HG03432 (cell line): ENCODE measurements at regions not wholly inside any gene's neighbourhood (a gene's known extent, or its start where the extent isn't known, plus 50 kb on each side); places are given as distances from the start of the nearest gene placed in this dataset.

ENCODE experiments used
- ATAC-seq: cut with Tn5 transposase; IDR thresholded peaks from one replicate; pipeline ENCODE4 v1.9.1; 2021; ENCODE audit warnings: mild to moderate bottlenecking, moderate library complexity; ENCODE audit not compliant: unreplicated experiment

DNA sequence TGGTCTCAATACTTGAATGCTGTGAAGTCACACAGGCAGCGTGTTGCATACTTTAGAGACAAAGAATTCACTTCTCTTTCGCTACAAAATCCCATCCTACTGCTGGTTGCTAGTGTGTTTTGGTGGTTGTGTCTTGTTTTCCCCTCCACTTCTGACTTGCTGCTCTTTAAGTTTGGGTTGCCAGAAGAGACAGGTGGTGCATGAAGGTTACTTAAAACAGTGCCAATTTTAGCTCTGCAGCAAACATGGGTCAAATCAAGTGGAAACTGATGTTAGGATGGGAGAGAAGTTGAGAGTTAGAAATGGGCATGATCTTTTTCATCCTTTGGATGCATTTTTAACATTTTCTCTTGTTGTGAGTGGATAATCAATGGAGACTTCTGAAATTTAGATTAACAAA lies 136.2 kb upstream of the KCNH7 start:
- no peak for ATAC-seq

DNA sequence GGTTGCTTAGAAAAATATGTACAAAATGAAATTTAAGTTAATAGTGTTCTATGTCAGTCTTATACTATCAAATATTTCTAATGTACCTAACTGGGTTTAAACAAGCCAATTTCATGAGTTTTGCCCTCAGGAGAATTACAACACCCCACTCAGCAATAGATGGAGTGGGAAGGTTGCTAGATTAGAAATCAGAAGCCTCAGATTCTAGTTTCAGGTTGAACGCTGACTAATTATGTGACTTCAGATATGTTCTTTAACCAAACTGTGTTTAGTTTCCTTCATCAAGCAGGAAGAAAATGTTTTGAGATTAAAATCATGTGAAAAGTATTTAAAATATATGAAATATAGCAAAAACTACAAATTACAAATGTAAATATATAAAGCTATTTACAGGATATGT lies 133.8 kb upstream of the KCNH7 start:
- peak; percentile 61 for ATAC-seq

DNA sequence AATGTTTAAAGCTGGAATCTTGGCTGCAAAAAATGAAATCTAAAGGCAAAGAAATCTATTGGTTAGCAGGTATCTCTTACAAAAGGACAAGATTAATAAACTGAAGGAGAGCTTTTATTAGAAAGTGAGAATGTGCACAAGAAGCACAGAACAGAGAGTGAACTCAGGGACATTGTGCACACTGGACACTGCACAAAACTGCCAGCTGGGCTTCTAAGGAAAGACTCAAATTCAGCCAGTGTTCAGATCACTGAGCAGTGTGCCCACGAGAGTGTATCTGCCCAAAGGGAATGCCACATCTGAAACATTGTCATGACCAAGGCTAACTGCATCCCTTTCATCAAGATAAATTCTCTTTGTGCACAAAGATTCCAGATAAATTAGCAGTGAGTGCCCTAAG lies 129.7 kb upstream of the KCNH7 start:
- no peak for ATAC-seq

DNA sequence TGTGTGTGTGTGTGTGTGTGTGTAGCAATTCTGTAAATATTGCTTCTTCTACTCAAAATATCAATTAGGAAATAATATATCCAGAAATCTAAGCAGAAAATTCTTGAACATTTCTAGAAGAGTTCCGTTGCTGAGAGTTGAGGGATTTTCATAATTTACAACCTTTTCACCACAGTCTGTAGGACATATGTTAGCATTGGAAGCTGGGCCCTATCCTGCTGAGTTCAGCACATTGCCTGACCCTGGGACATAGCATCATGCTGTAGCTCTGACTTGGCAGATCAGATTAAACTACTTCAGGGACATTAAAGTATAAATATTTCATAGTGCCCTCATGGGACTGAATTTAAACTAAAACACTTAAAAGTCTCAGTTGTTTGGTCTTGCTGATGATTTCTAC lies 129.2 kb upstream of the KCNH7 start:
- ATAC-seq, result no peak

DNA sequence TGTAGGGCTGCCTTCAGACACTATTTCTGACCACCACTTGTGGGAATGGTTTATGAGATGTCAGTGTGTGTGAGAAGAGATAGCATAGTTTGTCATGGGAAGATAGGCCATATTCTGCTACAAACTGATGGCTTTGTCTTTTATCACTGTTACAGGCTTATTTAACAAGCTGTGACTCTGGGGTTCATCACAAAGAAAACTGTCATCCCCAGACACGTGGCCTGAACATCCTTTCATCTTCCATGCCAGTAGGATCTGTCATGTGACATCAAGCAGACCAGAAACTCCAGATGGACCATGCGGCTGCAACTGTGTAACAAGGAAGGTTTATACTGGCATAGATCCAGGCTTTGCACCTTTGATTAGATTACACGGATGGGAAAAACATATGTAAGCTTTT lies 128.6 kb upstream of the KCNH7 start:
- ATAC-seq, result no peak

DNA sequence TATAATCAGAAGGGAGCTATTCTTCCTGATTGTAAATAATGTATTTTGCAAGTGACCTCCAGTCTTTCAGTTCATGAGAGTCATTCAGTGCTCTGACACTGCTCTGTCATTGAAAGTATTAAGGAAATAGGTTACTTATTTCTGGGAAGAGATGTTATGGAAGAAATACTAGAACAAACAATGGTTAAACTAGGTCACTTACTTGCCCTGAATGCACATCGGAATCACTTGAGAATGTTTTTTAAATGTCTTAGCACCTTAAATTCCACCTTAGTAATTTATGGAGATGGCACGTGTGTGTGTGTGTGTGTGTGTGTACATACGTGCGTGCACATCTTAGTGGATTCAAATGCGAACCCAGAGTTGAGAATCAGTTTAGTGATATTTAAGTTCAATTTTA lies 126.6 kb upstream of the KCNH7 start:
- ATAC-seq, result no peak

DNA sequence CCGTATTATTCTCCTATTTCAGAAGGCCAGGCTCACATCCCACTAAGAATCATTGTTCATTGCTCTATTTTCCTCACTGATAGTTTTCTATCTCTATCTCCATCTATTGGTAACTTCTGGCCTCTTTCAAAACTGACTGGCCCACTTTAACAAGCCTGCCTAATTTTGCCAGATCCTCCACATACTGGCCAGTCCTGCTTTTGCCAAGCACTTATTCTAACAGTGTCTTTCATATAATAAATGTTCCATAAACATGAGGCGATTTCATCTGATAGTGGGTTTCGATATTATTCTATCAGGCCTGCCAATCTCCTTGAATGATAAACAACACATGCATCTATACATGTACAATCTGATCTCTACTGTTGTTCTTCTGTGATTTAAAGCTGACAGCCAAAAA lies 125.9 kb upstream of the KCNH7 start:
- ATAC-seq, result no peak

DNA sequence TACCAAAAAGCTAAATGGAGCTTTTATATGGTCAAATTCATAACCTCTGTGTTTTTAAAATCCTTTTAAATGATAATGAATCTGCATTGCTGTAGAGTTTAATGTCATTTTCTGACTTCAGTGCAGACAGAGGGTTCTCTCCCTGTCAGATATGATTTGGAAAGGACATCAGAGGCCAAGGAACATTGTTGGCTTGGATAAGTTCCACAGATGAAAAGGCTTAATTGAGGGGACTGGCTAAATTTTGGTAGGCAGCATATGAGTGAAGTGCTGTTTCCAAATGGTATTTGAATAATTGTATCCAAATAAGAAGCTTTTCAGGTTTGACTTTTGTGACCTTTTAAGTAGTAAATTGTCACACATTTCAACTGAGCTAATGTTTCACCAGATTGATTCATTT lies 124.6 kb upstream of the KCNH7 start:
- ATAC-seq, result no peak

DNA sequence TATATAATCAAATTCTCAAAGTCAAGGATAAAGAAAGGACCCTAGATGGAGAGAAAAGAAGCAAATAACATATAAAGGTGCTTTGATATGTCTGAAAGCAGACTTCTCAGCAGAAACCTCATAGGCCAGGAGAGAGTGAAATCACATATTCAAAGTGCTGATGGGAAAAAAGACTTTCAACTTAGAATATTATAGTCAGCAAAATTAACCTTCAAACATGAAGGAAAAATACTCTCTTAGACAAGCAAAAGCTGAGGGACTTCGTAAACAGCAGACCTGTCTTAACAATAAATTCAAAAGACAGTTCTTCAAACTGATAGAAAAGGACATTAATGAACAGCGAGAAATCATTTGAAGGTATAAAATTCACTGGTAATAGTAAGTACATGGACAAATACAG lies 107.2 kb upstream of the KCNH7 start:
- no peak for ATAC-seq

DNA sequence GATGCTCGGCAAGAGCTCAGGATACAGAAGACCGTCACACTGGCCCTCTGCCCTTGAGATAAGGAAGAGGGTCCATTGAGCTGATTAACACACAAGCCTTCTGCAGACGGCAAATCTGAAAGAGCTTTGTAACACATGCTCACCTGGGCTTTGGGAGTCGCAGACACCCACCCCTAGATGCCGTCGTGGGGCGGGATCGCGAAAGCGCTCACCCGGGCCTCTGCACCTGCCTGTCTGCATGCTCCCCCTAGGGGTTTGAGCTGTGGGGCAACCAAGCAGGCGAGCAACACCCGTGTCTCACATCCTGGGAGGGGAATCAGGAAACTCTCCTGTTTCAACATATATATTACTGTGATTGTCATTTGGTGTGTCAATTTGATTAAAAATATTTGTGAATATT lies 99.8 kb upstream of the KCNH7 start:
- no peak for ATAC-seq

DNA sequence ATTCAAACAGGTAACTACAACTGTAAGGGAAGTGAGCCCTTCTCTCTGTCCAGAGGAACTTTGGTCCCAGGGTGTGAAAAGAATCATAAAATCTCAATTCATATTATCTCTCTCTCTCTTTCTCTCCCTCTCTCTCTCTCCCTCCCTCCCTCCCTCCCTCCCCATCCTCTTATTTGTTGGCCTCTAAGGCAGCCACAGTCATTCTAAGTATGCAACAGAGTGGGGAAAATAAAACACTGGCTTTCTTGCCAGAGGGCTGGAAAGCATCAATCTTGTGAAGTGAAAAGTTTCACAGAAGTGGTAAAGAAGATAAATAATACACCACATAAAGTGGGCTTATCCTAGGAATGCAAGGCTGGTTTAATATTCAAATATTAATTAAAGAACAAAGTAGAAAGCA lies 95.6 kb upstream of the KCNH7 start:
- ATAC-seq, result no peak

DNA sequence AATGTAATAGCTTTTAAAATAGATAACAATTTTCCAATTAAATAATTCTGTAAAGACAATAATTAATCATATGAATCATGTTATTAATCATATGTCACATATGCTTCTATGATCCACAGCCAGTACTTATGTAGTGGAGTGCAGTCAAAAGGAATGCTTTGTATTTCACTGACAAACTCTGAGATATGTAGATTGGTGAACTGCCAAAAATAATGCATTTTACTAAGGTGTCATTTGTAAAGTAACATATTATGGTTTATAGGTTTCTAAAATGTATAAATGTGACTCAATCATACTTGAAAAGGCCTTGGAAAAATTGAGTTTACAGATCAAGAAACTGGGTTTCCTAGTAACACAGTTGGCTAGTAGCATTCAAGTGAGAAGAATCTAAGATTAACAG lies 93.8 kb upstream of the KCNH7 start:
- ATAC-seq, result no peak

DNA sequence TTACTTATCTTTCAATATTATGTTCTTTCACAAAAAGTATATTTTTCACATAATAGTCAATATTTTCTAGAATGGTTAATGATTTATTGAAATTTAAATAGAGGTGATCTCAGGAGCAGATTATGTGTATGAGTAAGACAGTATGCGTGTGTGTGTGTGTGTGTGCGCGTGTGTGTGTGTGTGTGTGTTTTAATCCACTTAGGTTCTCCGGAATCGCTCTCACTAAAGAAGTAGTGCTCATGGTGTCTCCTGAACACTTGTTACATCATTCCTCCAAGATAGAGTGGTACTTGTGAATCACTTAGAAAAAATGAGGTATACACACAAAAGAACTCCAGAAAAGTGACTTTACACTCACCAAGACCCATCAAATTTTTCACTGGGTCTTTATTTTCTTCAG lies 91.0 kb upstream of the KCNH7 start:
- ATAC-seq, result no peak

DNA sequence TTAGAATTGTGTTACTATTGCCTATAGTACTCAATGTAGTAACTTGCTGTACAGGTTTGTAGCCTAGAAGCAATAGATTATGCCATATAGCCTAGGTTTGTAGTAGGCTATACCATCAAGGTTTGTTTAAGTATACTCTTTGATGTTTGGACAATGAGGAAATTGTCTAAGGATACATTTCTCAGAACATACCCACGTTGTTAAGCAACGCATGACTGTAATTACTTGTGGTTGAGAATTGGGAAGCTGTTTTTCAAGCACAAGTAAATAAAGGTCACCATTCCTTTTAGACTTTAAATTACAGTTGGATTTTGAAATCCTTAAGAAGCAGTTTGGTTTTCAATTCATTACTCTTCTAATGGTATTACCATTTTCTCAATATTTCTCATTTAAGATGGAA lies 89.8 kb upstream of the KCNH7 start:
- ATAC-seq, result no peak

DNA sequence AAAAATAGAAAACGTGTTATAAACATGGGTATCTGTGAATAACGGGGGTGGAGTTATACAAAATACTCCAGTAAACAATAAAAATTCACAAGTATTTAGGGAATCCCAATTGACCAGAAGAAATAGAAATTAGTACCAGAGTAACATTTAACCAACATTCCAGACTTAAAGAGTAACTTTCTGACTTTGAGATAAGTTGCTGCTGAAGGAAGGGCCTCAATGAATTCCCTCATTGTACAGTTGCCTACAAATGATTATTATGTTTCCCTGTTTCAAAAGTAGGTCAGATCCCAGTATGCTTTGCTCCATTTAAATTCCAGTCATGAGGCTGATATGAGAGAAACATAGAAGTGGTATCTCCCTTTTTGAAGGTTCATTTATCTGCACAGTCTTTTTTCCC lies 88.3 kb upstream of the KCNH7 start:
- no peak for ATAC-seq

DNA sequence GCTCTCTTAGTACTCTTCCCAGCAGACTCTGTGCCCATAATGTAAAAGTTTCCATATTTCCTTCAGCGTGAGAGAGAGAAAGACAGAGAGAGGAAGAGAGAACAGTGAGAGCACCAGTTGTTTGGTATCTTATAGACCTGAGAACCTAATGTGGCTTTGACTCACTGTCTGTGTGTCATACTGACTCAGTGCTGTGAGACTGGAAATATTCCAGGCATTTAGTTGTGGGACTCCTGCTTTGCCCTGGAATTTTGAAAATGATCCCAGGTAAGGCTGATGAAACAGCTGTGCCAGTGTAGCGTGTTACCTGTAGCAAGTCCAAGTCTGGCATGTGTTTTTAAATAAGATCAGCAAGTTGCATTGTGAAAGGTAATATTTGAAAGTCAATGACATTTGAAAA lies 87.9 kb upstream of the KCNH7 start:
- no peak for ATAC-seq

DNA sequence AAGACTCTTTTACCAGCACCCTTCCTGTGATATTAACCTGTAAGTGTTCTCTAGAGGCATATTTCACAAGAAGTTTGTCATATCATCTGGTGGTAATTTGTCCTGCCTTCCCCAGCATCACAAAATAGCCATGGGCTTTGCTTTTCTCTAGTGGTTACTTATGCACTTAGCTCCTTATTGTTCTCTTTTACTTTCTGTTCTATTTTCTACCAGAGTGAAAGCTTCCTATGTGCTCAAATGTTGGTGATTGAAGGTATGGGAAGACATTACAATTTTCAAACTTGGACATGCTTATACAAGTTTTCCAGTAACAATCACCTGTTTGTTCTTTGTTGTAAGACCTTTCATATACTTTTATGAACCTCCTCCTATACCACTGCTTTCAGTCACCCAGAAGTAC lies 87.0 kb upstream of the KCNH7 start:
- ATAC-seq, result peak; percentile 75

DNA sequence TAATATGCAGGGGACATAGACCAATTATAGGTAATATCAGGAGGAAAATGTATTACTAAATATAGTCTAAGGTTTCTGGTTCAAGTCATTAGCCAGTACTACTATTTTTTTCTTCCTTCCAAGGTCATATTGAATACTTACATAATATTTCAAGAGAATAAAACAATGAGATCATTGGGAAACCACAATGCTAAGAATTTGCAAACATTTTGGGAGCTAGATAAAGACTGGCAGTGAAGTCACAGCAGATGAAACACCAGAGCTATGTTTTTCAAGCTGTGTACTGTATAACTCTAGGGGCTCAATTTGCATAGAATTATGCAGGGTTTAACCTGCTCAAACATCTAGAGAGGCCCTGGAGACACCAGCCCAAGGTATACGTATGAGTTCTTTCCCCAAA lies 80.5 kb upstream of the KCNH7 start:
- no peak for ATAC-seq

DNA sequence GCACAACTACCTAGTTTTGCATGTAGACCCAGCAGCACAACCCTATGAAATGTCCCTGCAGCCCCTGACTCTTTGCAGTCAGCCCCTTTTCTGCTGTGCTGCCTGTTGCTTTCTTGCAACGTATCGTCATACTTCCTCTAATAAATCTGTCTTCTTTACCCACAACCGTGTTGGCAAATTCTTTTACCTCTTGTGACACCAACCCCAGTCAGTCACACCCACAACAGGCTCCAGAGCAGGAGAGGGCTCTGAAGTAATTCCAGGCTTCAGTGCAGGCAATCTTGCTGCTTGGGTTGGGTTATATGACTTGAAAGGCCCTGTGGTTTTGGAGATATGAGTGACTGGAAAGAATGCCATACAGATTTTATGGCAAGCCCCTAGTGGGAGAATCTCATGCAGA lies 79.1 kb upstream of the KCNH7 start:
- no peak for ATAC-seq

DNA sequence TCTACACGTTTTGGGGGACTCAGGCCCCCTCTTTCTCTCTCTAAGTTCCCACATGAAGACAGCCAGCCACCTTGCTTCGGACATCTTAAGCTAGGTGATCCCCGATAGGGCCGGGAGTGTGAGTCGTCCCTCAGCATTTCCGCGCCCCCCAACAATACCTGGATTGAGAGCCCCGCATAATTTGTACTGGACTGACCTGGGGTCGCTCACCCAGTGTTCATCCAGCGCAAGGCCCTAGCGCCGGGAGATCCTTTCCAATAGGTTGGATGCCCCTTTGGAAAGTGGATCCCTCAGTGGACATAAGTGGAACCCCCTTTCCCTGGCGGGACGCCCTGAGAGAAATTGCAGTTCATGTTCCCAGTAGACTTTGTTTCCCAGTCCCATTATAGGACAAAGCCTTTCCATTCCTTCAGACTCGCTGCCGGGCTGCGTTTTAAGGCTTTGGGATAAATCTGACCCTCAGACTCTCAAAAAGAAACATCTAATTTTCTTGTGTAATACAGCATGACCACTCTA lies 77.8 kb upstream of the KCNH7 start:
- no peak for ATAC-seq

DNA sequence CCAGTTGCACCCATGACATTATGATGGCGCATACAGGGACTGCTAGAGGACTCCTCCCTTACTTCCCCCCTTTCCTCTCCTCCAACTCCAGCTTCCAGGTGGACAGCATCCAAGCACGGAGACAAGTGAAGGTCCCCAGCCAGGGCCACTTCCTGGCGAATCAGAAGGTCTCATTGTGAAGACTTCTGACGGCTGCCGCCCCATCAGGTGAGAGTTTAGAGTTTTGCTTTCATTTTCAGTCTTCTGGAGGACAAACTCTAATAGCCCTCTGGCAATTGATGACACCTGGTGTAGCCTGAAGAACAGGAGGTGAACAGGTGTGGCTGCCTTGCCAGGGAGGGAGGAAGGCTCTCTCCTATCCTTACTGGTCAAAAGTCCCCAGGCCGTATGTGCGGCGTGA lies 77.3 kb upstream of the KCNH7 start:
- no peak for ATAC-seq

DNA sequence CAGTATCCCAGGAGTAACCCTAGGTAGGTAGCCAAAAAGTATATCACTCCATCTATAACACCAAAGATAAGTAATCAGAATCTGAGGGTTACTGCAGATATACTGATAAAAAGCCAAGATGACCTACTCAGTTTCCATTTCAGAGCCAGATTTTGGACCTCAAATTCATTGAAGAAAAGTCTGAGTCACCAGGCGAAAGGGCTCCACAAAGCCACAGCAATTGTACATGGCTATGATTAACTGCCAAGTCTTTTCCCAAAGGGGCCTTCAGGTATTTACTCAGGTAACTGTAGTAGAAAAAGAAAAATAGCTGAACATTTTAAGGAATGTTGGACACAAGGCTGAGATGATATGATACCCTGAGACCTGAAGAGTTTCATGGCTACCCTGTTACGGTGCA lies 75.6 kb upstream of the KCNH7 start:
- ATAC-seq, result no peak

DNA sequence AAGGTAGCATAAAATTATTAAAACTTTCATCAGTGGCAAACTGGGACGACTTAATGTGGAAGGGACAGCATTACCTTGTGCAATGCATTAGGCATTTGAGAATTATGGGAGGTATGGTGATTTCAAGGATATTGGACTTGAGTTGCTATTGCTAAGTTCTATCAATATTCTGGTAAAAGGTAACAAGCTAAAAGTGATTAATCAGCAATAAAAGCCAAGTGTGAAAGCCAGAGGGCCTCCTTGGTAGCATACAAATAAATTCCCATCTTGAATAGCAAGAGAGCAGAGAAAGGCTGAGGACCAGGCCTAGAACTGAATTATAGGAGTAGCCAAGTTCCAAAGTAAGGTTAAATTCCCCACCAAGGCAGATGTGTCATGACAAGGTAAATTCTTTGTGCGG lies 74.2 kb upstream of the KCNH7 start:
- no peak for ATAC-seq

DNA sequence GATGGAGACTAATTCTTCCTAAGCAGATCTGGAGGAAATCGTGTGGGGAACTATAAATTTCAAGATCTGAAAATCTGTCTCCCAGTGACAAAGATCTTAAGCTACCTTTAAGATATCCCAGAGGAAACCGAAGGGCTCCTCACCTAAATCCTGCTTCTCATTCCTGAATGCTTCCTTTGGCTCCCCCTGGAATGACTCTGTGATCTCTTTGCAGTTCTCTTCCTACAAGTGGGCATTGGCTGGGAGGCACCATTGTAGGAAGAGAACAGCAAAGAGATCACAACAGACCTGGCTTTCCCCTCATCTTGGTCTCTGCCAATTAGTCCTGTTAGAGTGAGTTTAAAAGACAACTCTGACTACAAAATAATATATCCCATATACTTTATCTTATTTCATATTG lies 70.0 kb upstream of the KCNH7 start:
- ATAC-seq, result no peak
